GM19452 (cell line): ENCODE measurements at regions not wholly inside any gene's neighbourhood (a gene's known extent, or its start where the extent isn't known, plus 50 kb on each side); places are given as distances from the start of the nearest gene placed in this dataset.

Experiments used
- ATAC-seq: cut with Tn5 transposase; IDR thresholded peaks from one replicate; pipeline ENCODE4 v1.9.1; 2021; ENCODE audit not compliant: unreplicated experiment

GRCh38 chr4:120977435-120977997 is 55.0 kb upstream of the PRDM5 start:
- peak; percentile 88 for ATAC-seq

- ATAC-seq = no peak
These were observed 50.7 kb upstream of the PRDM5 start for GRCh38 chr4:120973207-120973606.
